ENCODE measurements at regions not wholly inside any gene's neighbourhood (a gene's known extent, or its start where the extent isn't known, plus 50 kb on each side); places are given as distances from the start of the nearest gene placed in this dataset.
"Not testable (repeated sequence)": the region's sequence is repeated elsewhere in the genome, so short reads cannot be mapped to it uniquely, and the experiment has no call there.

GRCh38 chr6:15763837-15764236 is 101.0 kb upstream of the DTNBP1 start:
- no peak overlapping the region for H3K4me3 ChIP-seq (ENCODE audit: low read depth, low read length)
- peak; percentile 13 for DNase-seq (ENCODE audit: low read depth)

DNA sequence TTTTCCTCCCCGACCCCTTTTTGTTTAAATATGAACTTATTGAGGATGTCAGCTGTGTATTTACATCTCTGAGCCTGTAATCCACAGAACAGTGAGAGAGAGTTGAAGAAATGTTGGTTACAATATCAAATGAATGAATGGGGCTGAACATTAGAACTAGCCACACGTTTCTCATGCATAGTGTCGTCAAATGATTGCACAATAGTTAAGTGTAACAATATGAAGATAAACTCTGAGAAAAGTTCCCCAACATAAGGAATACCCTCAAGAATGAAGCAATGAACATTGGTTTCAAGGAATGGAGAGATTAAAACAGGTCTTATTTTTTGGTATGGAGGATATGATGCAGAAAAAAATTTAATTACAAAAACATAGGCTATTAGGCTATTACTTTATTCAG is 100.5 kb upstream of the DTNBP1 start:
- H3K4me3 ChIP-seq (ENCODE audit: low read depth, low read length): no peak overlapping the region
- no peak for DNase-seq (ENCODE audit: low read depth)

- H3K4me3 ChIP-seq (ENCODE audit: low read depth, low read length): no peak overlapping the region
- no peak for DNase-seq (ENCODE audit: low read depth)
Observed at GRCh38 chr6:15761045-15761502, 98.2 kb upstream of the DTNBP1 start.

DNA sequence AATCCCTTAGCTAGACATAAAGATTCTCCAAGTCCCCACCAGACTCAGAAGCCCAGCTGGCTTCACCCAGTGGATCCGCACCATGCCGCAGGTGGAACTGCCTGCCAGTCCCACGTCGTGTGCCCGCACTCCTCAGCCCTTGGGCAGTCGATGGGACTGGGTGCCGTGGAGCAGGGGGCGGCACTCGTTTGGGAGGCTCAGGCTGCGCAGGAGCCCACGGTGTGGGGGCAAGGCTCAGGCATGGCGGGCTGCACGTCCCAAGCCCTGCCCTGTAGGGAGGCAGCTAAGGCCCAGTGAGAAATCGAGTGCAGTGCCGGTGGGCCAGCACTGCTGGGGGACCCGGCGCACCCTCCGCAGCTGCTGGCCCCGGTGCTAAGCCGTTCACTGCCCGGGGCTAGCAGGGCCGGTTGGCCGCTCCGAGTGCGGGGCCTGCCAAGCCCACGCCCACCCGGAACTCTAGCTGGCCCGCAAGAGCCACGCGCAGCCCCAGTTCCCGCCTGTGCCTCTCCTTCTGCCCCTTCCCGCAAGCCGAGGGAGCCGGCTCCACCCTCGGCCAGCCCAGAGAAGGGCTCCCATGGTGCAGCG is 95.9 kb upstream of the DTNBP1 start:
- no peak for DNase-seq (ENCODE audit: low read depth)
- H3K4me3 ChIP-seq (ENCODE audit: low read depth, low read length): no peak overlapping the region

- no peak overlapping the region for H3K4me3 ChIP-seq (ENCODE audit: low read depth, low read length)
- DNase-seq (ENCODE audit: low read depth): peak; percentile 12
Observed at GRCh38 chr6:15755526-15755925, 92.7 kb upstream of the DTNBP1 start.

DNA sequence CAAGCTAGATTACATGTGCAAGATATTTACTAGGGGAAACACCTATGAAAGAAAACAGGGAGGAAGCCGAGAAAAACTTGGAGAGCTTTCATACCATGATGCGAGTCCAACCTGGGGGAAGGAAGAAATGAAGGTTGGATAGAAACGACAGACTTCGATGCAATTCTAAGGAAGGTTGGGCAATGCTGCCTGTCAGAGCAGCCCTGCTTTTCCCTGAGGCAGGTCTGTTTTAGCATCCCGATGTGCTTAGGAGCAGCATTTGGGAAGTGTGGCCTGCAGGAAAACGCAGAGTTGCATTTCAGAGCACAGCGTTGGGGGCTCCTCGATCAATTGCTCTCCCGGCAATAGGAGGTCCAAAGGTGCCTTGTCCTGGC is 91.9 kb upstream of the DTNBP1 start:
- DNase-seq (ENCODE audit: low read depth): no peak
- no peak overlapping the region for H3K4me3 ChIP-seq (ENCODE audit: low read depth, low read length)

DNA sequence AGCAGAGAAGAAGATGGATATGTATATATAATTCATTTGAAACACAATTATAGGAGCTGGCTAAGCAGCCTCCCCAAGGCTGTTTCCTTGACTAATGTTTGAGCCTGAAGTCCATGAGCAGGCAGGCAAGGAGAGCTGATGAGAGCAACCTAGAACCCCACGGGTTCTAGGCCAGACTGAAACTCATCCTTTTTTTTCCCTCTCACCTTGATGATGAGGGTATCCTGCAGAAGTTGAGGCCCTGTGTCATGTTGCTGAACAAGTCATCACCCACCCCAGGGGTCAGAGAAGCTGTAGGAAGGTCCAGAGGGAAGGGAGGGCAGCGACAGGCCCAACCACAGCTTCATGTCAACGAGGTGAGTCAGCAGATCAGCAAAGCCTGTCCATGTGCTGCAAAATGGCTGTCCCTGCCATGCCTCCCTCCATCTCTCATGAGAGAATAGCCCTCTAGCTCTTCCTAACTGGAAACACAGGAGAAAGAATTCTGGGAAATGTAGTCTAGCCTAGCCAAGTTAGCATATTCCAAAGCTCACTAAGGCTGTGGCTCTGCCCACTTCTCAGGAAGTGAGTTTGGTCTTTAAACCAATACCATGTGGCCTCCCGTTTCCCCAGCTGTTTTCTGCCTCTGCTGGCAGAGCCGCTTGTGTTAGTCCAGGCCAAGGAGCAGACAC is 91.3 kb upstream of the DTNBP1 start:
- no peak for DNase-seq (ENCODE audit: low read depth)
- no peak overlapping the region for H3K4me3 ChIP-seq (ENCODE audit: low read depth, low read length)

DNA sequence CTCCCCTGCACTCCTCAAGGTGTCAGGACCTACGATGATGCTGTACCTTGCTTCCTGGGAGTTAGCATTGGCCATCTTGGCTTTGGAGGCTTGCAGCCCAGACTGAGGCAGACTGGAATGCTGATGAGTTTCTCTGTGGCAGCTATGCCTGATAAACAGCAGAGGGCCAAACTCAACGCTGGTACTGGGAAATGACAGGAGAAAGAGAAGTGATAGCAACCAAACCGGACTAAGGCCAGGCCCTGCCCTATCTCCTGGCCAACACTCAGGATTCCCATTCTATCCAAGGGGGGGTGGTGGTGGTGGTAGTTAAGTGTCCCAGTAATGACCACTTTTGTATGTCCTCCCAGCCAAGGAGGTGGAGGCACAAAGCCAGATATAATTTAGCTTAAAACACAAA is 90.0 kb upstream of the DTNBP1 start:
- no peak overlapping the region for H3K4me3 ChIP-seq (ENCODE audit: low read depth, low read length)
- no peak for DNase-seq (ENCODE audit: low read depth)

DNA sequence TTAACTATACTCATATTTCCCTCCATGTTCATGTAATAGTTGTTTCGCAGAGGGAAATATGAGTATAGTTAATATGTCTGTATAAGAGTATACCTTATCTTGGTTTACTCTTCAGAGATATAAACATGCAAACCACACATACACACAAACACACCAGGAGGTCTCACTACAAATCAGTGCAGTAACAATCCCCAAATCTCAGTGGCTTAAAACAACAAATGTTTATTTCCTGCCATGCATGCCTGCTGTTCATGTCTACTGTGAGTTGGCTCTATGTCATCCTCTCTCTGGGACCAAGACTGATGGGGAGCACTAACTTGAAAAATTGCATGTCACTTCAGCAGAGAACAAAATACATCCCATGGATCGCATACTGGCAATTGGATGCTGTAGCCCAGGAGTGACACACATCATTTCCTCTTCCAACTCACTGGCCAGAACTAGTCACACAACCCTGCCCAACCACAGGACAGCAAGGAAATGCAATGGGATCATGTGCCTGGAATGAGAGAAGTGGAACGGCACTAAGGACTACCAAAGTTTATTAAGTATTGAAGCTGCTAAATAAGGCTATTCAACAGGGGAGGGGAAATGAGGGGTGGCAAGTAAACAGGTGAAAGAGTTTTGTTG is 89.0 kb upstream of the DTNBP1 start:
- no peak for DNase-seq (ENCODE audit: low read depth)

GRCh38 chr6:15748341-15748740 is 85.5 kb upstream of the DTNBP1 start:
- H3K4me3 ChIP-seq (ENCODE audit: low read depth, low read length): no peak overlapping the region
- DNase-seq (ENCODE audit: low read depth): no peak

More for the DNA sequence above, 89.0 kb upstream of the DTNBP1 start:
- no peak overlapping the region for H3K4me3 ChIP-seq (ENCODE audit: low read depth, low read length)

DNA sequence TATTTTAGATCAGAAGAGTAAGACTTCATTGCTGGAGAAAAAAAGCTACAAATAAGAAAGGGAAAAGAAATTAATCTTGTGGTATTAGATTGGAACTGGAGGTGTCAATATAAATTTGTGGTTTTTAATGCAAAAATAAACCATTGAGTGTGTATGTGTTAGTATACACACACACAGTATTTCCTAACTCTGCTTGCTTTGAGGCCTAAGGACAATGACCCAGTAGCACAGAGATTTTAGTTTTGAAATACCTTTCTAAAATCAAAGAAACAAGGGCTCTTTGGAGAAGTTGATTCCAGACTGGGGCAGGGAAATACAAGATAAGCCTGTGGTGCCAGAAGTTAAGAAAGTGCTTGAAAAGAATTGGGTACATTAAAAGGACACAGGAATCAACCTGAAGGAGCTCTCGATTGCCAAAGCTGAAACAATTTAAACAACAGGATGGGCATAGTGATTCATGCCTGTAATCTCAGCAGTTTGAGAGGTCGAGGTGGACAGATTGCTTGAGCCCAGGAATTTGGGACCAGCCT is 84.6 kb upstream of the DTNBP1 start:
- DNase-seq (ENCODE audit: low read depth): no peak
- no peak overlapping the region for H3K4me3 ChIP-seq (ENCODE audit: low read depth, low read length)

GRCh38 chr6:15745781-15746180 is 83.0 kb upstream of the DTNBP1 start:
- H3K4me3 ChIP-seq (ENCODE audit: low read depth, low read length): no peak overlapping the region
- DNase-seq (ENCODE audit: low read depth): no peak

GRCh38 chr6:15744818-15745402 is 82.1 kb upstream of the DTNBP1 start:
- no peak overlapping the region for H3K4me3 ChIP-seq (ENCODE audit: low read depth, low read length)

GRCh38 chr6:15742013-15742412 is 79.2 kb upstream of the DTNBP1 start:
- not testable (repeated sequence) for H3K4me3 ChIP-seq (ENCODE audit: low read depth, low read length); DNase-seq (ENCODE audit: low read depth)

More at GRCh38 chr6:15744818-15745402, 82.1 kb upstream of the DTNBP1 start:
- no peak for DNase-seq (ENCODE audit: low read depth)

DNA sequence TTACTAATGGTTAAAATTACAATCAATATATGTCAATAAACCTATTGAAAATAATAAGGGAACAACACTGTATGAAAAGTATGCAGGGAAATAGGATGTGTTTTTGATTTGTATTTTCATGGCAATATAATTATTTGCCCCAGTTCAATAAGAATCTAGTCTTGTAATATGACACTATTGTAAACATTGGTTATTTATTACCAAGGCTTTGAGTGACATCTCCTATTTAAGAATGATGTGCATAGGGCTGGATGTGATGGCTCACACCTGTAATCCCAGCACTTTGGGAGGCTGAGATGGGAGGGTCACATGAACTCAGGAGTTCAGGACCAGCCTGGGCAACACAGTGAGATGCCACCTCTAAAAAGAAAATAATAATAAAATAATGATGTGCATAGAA is 78.6 kb upstream of the DTNBP1 start:
- no peak overlapping the region for H3K4me3 ChIP-seq (ENCODE audit: low read depth, low read length)
- DNase-seq (ENCODE audit: low read depth): no peak

DNA sequence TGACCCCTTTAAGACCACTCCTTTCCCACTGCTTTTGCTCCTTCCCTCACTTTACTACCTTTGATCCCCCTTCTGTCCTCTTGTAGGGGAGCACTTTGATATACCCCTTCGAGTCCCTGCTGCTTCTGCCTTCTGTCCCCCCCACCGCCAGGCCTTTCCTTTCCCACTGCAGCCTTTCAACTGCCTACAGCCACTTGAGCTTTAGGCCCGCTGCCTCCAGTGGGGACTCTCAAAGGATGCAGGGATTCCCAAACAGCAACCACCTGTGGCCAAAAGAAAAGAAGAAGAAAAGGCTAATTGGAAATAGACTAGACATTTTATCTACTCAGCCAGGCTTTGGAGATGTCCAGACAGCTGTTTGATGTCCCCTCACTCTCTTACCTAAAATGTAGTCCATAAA is 77.0 kb upstream of the DTNBP1 start:
- no peak for DNase-seq (ENCODE audit: low read depth)

GRCh38 chr6:15739353-15739752 is 76.5 kb upstream of the DTNBP1 start:
- DNase-seq (ENCODE audit: low read depth): no peak
- H3K4me3 ChIP-seq (ENCODE audit: low read depth, low read length): no peak overlapping the region

More for the DNA sequence above, 77.0 kb upstream of the DTNBP1 start:
- H3K4me3 ChIP-seq (ENCODE audit: low read depth, low read length): no peak overlapping the region

DNA sequence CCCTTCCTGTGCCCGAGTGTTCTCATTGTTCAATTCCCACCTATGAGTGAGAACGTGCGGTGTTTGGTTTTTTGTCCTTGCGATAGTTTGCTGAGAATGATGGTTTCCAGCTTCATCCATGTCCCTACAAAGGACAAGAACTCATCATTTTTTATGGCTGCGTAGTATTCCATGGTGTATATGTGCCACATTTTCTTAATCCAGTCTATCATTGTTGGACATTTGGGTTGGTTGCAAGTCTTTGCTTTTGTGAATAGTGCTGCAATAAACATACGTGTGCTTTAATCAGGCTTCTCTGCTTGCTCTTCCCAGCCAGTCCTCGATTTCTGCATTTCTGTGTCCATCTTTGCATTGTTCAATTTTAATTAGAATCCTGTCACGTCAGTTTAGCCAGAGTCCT is 75.4 kb upstream of the DTNBP1 start:
- not testable (repeated sequence) for H3K4me3 ChIP-seq (ENCODE audit: low read depth, low read length); DNase-seq (ENCODE audit: low read depth)

DNA sequence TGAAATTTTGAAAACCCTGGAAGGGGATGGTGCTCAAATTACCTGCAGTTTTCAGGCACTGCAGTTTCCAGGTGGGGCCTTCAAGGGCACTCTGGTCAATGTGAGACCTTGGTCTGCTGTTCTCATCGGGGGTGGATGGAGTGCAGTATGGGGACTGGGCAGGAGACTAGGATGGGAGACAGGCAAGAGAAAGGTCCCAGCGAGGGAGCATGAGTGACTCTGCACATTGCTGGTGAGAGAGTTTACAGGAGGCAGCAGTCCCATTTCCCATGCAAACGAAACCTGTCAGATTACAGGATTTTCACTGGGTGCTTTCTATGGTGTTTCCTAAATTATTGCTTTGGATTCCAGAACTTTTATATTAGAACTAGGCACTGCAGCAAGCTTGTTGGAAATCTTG is 73.5 kb upstream of the DTNBP1 start:
- DNase-seq (ENCODE audit: low read depth): no peak
- H3K4me3 ChIP-seq (ENCODE audit: low read depth, low read length): no peak overlapping the region

GRCh38 chr6:15735567-15736265 is 72.9 kb upstream of the DTNBP1 start:
- peak; percentile 15 for DNase-seq (ENCODE audit: low read depth)
- H3K4me3 ChIP-seq (ENCODE audit: low read depth, low read length): no peak overlapping the region
